ENCODE measurements at regions not wholly inside any gene's neighbourhood (a gene's known extent, or its start where the extent isn't known, plus 50 kb on each side); places are given as distances from the start of the nearest gene placed in this dataset.

DNA sequence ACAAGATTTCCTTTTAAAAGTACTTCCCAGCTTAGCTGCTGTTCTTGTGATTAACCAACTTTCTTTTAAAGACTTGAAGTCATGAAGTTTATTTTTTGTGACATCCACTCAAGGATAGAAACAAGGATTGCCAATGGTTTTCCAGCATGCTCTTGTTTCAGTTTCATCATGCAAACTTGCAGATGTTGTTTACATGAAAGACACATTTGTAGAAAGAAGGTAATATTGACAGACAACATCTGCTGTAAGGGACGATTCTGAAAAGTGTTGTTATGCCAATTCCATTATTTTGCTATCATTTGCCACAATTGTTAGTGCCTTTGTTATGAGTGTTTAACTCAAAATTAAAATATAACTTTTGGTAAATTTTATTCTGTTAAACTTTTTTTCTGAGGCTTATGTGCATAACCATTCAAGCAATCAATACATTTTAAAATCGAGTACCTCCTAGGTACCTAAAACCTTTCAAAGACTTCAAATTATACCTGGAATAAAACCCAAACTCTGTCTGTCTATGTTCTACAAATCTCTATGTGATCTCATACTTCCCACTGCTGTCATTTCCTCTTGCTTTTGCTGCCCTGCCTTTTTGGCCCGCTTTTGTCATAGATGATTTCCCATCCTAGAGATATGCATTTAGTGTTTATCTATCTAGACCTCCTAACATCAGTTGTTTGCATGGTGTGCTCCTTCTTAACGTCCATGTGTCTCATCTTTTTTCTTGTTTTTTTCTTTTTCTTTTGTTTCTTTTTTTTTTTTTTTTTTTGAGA, 630.4 kb downstream of the NR2F2 start:
- FAIRE-seq, result no peak
- intact Hi-C loops (cut with DNase I), result no loop called here
- WGBS, 2 donors, result 63 to 65% methylated on average over 4 of the region's 4 CpGs

GRCh38 chr15:96966554-96966953, 636.1 kb downstream of the NR2F2 start:
- H3K27ac ChIP-seq, result no peak overlapping the region
- FAIRE-seq (no peak), ATAC-seq (peak in 1 of 4 donors; percentile 74), DNase-seq (no peak)
- no peaks in the 10 kb centered on the region for H3K36me3 ChIP-seq
- WGBS, 2 donors, result 17 to 22% methylated on average over 3 of the region's 3 CpGs
- H3K4me1 ChIP-seq, result no peaks in the 10 kb centered on the region
- no peaks in the 10 kb centered on the region for H3K9me3 ChIP-seq
- no peak overlapping the region for H3K4me3 ChIP-seq
- TF ChIP-seq CTCF (IDR thresholded peaks at IDR 0.05), result no peak
- intact Hi-C loops (cut with DNase I), result no loop called here
- no peaks in the 10 kb centered on the region for H3K27me3 ChIP-seq

More for the DNA sequence above, 630.4 kb downstream of the NR2F2 start:
- Histone ChIP-seq H3K36me3 (no peaks in the 10 kb centered on the region), H3K9me3 (no peaks in the 10 kb centered on the region), H3K4me1 (no peaks in the 10 kb centered on the region), H3K4me3 (no peak overlapping the region), H3K27me3 (no peaks in the 10 kb centered on the region), H3K27ac (no peak overlapping the region)
- TF ChIP-seq CTCF (IDR thresholded peaks at IDR 0.05), result no peak
- DNase-seq, result no peak
- no peak for ATAC-seq

DNA sequence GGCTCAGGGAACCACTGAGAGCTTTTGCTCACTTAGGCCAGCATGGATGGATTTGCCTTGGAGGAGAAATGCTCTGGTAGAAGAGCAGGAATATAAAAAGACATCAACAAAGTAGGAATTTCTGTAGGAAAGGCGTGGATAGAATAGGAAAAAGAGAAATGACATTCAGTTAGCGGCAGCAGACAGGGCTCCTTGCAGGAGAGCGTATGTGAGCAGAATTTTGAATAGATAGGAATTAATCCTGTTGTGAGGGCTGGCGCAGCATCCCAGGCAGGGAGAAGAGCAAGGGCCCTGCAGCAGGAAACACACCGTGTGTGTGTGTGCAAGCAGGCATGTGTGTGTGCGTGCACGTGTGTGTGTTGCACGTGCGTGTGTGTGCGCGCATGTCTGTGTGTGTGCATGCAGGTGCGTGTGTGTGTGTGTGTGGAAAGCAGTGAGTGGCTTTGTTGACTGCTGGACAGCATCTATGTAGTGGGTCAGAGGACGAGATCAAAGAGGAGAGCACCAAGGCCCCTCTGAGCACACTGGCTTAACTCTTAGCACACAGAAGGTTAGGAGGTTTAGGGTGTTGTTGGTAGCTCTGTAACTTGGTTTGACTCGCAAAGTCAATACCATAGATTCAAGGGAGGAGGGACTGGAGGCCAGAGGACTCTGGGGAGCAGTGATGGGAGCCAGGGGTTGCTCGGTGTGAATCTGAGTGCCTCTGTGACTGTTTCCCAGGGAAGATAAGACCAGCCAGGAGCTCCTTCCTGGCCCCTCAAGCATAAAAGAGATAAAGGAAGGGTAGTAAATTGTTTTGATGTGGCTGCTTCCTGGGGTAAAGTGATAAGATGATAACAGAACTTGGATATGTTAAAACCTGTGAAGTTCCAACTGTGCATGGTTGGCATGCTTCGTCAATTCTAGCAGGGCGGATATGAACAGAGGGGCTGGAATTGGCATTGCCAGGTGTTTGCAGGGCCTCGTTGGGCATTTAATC, 639.5 kb downstream of the NR2F2 start:
- Histone ChIP-seq H3K9me3 (no peaks in the 10 kb centered on the region), H3K4me3 (no peak overlapping the region), H3K36me3 (no peaks in the 10 kb centered on the region), H3K27ac (no peak overlapping the region), H3K4me1 (no peaks in the 10 kb centered on the region), H3K27me3 (no peaks in the 10 kb centered on the region)
- intact Hi-C loops (cut with DNase I), result no loop called here
- DNase-seq, result no peak
- WGBS, 2 donors, result 77 to 78% methylated on average over 18 of the region's 18 CpGs
- TF ChIP-seq CTCF (IDR thresholded peaks at IDR 0.05), result no peak
- ATAC-seq, result no peak
- no peak for FAIRE-seq

DNA sequence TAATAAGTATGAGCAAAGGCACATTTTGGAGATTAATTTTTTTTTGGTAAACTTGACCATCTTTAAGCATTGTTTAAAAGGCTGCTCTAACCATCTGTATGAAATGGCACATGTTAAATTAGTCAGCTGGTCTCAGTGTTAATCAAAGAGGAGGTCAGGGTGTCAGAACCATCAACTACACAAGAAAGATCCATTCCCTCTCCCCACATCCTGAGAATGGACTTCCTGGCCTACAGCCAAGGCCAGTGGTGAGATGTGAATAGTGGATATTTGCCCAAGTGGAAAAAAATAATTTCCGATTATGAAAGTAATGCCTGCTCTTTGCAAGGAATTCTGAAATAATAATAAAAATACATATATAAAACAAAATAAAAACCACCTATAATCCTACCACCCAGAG, 641.7 kb downstream of the NR2F2 start:
- TF ChIP-seq CTCF (IDR thresholded peaks at IDR 0.05), result no peak
- ATAC-seq (no peak), DNase-seq (no peak), FAIRE-seq (no peak)
- no peaks in the 10 kb centered on the region for H3K27me3 ChIP-seq
- no peak overlapping the region for H3K27ac ChIP-seq
- no peaks in the 10 kb centered on the region for H3K36me3 ChIP-seq
- no peaks in the 10 kb centered on the region for H3K9me3 ChIP-seq
- intact Hi-C loops (cut with DNase I), result no loop called here
- no peaks in the 10 kb centered on the region for H3K4me1 ChIP-seq
- H3K4me3 ChIP-seq, result no peak overlapping the region
- 19 to 76% methylated on average over 1 of the region's 1 CpG for WGBS, 2 donors
